ENCODE measurements at regions not wholly inside any gene's neighbourhood (a gene's known extent, or its start where the extent isn't known, plus 50 kb on each side); places are given as distances from the start of the nearest gene placed in this dataset.

DNA sequence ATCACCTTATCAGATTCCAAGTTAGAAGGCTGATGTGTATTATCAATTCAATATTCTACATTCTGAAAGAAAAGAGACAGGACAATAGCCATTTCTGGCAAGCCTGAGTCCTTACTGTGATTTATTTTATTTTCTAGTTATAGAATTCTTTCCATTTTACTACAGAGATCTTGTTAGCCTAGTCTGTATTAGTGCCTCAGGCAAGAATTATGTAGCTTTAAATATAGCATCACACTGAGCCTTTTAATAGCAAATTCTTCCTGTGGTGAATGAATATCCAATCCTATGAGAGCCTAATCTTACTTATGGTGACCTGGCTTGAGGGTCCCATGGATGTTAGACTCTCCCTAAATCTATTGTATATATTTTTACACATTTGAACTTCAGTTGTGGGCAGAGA, 732.8 kb upstream of the CITED2 start:
- TF ChIP-seq, protein P1, sequence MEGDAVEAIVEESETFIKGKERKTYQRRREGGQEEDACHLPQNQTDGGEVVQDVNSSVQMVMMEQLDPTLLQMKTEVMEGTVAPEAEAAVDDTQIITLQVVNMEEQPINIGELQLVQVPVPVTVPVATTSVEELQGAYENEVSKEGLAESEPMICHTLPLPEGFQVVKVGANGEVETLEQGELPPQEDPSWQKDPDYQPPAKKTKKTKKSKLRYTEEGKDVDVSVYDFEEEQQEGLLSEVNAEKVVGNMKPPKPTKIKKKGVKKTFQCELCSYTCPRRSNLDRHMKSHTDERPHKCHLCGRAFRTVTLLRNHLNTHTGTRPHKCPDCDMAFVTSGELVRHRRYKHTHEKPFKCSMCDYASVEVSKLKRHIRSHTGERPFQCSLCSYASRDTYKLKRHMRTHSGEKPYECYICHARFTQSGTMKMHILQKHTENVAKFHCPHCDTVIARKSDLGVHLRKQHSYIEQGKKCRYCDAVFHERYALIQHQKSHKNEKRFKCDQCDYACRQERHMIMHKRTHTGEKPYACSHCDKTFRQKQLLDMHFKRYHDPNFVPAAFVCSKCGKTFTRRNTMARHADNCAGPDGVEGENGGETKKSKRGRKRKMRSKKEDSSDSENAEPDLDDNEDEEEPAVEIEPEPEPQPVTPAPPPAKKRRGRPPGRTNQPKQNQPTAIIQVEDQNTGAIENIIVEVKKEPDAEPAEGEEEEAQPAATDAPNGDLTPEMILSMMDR (IDR thresholded peaks at IDR 0.05): no peak
- TF ChIP-seq EZH2phosphoT487 (IDR thresholded peaks at IDR 0.05) (no peak), EZH2 (IDR thresholded peaks at IDR 0.05) (no peak)
- Histone ChIP-seq H3K36me3 (no peaks in the 10 kb centered on the region), H3K9ac (no peak overlapping the region), H3K4me1 (peaks cover 7% of the 10 kb centered on the region), H3K4me2 (no peak overlapping the region), H4K20me1 (ENCODE audit: low read depth) (no peaks in the 10 kb centered on the region), H3K4me3 (no peak overlapping the region), H3F3A (ENCODE audit: low read depth) (no peaks in the 10 kb centered on the region), H3K9me3 (ENCODE audit: low read depth) (no peaks in the 10 kb centered on the region), H2AFZ (replicated peaks) (no peak overlapping the region), H3K27ac (no peak overlapping the region), H3K79me2 (ENCODE audit: low read depth) (no peaks in the 10 kb centered on the region), H3K27me3 (no peaks in the 10 kb centered on the region)
- Mint-ChIP-seq H3K36me3 (no peaks in the 10 kb centered on the region), H3K4me3 (no peak overlapping the region), H3K9me3 (peaks cover 10% of the 10 kb centered on the region), H3K27me3 (ENCODE audit: insufficient read depth, low read depth) (peaks cover 2% of the 10 kb centered on the region), H3K27ac (no peak overlapping the region), H3K4me1 (peaks cover 9% of the 10 kb centered on the region)
- no peak for DNase-seq (ENCODE audit: low spot score)

DNA sequence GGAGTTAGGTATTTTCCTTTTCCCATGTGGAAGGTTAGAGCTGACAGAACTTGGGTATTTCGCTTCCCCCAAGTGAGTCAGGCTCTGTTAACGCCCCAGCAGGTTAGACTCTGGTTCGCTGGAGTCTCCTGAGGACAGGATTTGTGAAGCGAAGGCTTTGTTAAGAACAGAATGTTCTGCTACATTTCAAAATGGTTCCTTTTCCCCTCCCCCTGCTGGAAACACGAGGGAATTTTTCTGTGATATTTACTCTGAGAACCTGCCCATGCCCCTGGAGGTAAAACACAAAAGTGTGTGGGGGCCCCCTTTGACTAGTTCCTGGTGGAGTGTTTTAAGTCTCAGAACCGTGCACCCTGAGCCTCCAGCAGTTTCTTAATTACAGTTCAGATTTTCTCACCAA, 731.4 kb upstream of the CITED2 start:
- no peaks in the 10 kb centered on the region for H3K36me3 Mint-ChIP-seq
- H3K27ac Mint-ChIP-seq: peak overlapping the region; percentile 82
- Histone ChIP-seq H3K4me2 (no peak overlapping the region), H3K27ac (no peak overlapping the region), H3K9ac (no peak overlapping the region), H3K36me3 (no peaks in the 10 kb centered on the region), H2AFZ (replicated peaks) (peak overlapping the region; percentile 89), H3K9me3 (ENCODE audit: low read depth) (no peaks in the 10 kb centered on the region), H3K27me3 (no peaks in the 10 kb centered on the region), H3K79me2 (ENCODE audit: low read depth) (no peaks in the 10 kb centered on the region), H3F3A (ENCODE audit: low read depth) (no peaks in the 10 kb centered on the region), H4K20me1 (ENCODE audit: low read depth) (no peaks in the 10 kb centered on the region), H3K4me3 (no peak overlapping the region), H3K4me1 (peaks cover 7% of the 10 kb centered on the region)
- H3K9me3 Mint-ChIP-seq: peaks cover 4% of the 10 kb centered on the region
- no peak overlapping the region for H3K4me3 Mint-ChIP-seq
- peaks cover 9% of the 10 kb centered on the region for H3K4me1 Mint-ChIP-seq
- TF ChIP-seq EZH2 (IDR thresholded peaks at IDR 0.05) (no peak), EZH2phosphoT487 (IDR thresholded peaks at IDR 0.05) (no peak)
- TF ChIP-seq, protein P1 (IDR thresholded peaks at IDR 0.05): peak; percentile 55
- peak; percentile 55 for DNase-seq (ENCODE audit: low spot score)
- peaks cover 3% of the 10 kb centered on the region for H3K27me3 Mint-ChIP-seq (ENCODE audit: insufficient read depth, low read depth)

DNA sequence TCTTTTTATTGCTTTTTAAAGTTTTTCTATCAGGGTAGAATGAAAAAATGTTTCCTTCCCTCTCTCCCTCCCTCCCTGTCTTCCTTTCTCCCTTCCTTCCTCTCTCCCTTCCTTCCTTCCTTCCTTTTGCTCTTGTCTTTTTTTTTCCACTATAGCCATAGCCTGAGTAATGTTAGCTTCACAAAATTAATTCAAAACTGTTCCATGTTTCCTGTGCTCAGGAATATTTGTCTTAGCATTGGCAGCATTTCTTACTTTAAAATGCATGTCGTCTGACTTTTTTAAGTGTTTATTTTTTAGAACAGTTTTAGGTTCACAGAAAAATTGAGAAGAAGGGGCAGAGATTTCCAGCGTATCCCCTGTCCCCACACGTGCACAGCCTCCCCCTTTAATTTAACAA, 730.8 kb upstream of the CITED2 start:
- H3K27ac ChIP-seq: no peak overlapping the region
- H3K4me1 ChIP-seq: peaks cover 7% of the 10 kb centered on the region
- no peaks in the 10 kb centered on the region for H3K36me3 ChIP-seq
- no peak overlapping the region for H3K4me2 ChIP-seq
- no peaks in the 10 kb centered on the region for H4K20me1 ChIP-seq (ENCODE audit: low read depth)
- no peak overlapping the region for H3K4me3 ChIP-seq
- H3K9me3 Mint-ChIP-seq: peaks cover 2% of the 10 kb centered on the region
- H3F3A ChIP-seq (ENCODE audit: low read depth): no peaks in the 10 kb centered on the region
- H3K27me3 Mint-ChIP-seq (ENCODE audit: insufficient read depth, low read depth): peaks cover 3% of the 10 kb centered on the region
- no peak for DNase-seq (ENCODE audit: low spot score)
- TF ChIP-seq EZH2 (IDR thresholded peaks at IDR 0.05) (no peak), EZH2phosphoT487 (IDR thresholded peaks at IDR 0.05) (no peak)
- TF ChIP-seq, protein P1 (IDR thresholded peaks at IDR 0.05): no peak
- H2AFZ ChIP-seq (replicated peaks): peak overlapping the region; percentile 89
- peaks cover 9% of the 10 kb centered on the region for H3K4me1 Mint-ChIP-seq
- H3K79me2 ChIP-seq (ENCODE audit: low read depth): no peaks in the 10 kb centered on the region
- H3K9ac ChIP-seq: no peak overlapping the region
- H3K36me3 Mint-ChIP-seq: no peaks in the 10 kb centered on the region
- no peak overlapping the region for H3K4me3 Mint-ChIP-seq
- peak overlapping the region; percentile 82 for H3K27ac Mint-ChIP-seq
- H3K27me3 ChIP-seq: no peaks in the 10 kb centered on the region
- no peaks in the 10 kb centered on the region for H3K9me3 ChIP-seq (ENCODE audit: low read depth)
